Keratinocyte (primary cell): ENCODE measurements at regions not wholly inside any gene's neighbourhood (a gene's known extent, or its start where the extent isn't known, plus 50 kb on each side); places are given as distances from the start of the nearest gene placed in this dataset.

ENCODE experiments used
- EZH2 ChIP-seq: IDR thresholded peaks from one replicate; pipeline ENCODE4 v1.6.1; 2012; ENCODE audit warnings: inconsistent platforms, mild to moderate bottlenecking, low read length, moderate library complexity
- TF ChIP-seq, protein P1 (sequence below), 3 experiments: IDR thresholded peaks in 1 of 3; conservative IDR thresholded peaks in 1 of 3; optimal IDR thresholded peaks in 1 of 3; 2 replicates in 2 of 3; 3 replicates in 1 of 3; pipeline versions ENCODE3 to v1.5.1; 2011; ENCODE audit warnings: low read length in 3 of 3, mild to moderate bottlenecking in 3 of 3, moderate library complexity in 2 of 3, control low read depth in 1 of 3, inconsistent platforms in 1 of 3; ENCODE audit not compliant: insufficient read depth in 2 of 3; ENCODE audit errors: extremely low read depth in 1 of 3

- TF ChIP-seq, protein P1, sequence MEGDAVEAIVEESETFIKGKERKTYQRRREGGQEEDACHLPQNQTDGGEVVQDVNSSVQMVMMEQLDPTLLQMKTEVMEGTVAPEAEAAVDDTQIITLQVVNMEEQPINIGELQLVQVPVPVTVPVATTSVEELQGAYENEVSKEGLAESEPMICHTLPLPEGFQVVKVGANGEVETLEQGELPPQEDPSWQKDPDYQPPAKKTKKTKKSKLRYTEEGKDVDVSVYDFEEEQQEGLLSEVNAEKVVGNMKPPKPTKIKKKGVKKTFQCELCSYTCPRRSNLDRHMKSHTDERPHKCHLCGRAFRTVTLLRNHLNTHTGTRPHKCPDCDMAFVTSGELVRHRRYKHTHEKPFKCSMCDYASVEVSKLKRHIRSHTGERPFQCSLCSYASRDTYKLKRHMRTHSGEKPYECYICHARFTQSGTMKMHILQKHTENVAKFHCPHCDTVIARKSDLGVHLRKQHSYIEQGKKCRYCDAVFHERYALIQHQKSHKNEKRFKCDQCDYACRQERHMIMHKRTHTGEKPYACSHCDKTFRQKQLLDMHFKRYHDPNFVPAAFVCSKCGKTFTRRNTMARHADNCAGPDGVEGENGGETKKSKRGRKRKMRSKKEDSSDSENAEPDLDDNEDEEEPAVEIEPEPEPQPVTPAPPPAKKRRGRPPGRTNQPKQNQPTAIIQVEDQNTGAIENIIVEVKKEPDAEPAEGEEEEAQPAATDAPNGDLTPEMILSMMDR (optimal IDR thresholded peaks at IDR 0.05 in 1 of 3, IDR thresholded peaks at IDR 0.05 in 1 of 3, conservative IDR thresholded peaks at IDR 0.05 in 1 of 3; ENCODE audit: extremely low read depth in 1 of 3, insufficient read depth in 2 of 3, low read length in 3 of 3) = no peak
- no peak for TF ChIP-seq EZH2
Measured at GRCh38 chr2:193989645-193990044, 1667.4 kb upstream of the SLC39A10 start.
